HEK293 (cell line): ENCODE measurements at regions not wholly inside any gene's neighbourhood (a gene's known extent, or its start where the extent isn't known, plus 50 kb on each side); places are given as distances from the start of the nearest gene placed in this dataset.

Experiments
- CTCF ChIA-PET: fragments of 350-600 bp; formaldehyde crosslinking; extraction: SDS; loops from one replicate; lab custom pipeline; 2021; ENCODE audit warnings: antibody characterized with exemption; lab: Yijun Ruan, JAX
- POLR2A ChIA-PET: fragments of 300-600 bp; formaldehyde crosslinking; extraction: SDS; loops from one replicate; lab custom pipeline; 2020; ENCODE audit warnings: antibody characterized with exemption, inconsistent platforms; lab: Yijun Ruan, JAX
- H3K27ac ChIP-seq: fragments of 200-500 bp; sonication (Bioruptor generic); 2 replicates; pipeline ENCODE4 v1.5.1; 2014; ENCODE audit warnings: low read depth, low read length, control low read depth, inconsistent platforms; ENCODE audit errors: extremely low read depth
- H3K36me3 ChIP-seq, 2 experiments: fragments of 200-500 bp in 1 of 2; sonication (Bioruptor generic) in 1 of 2; 1 replicate in 1 of 2; 2 replicates in 1 of 2; pipeline ENCODE4 v1.5.1; 2014 to 2017; ENCODE audit warnings: inconsistent platforms in 2 of 2, low read length in 2 of 2; ENCODE audit not compliant: control insufficient read depth in 2 of 2, insufficient read depth in 1 of 2
- H3K4me1 ChIP-seq: fragments of 200-500 bp; sonication (Bioruptor generic); 2 replicates; pipeline ENCODE4 v1.5.1; 2014; ENCODE audit warnings: mild to moderate bottlenecking, low read length, inconsistent platforms; ENCODE audit not compliant: control insufficient read depth, insufficient read depth
- H3K4me3 ChIP-seq: 2 replicates; pipeline ENCODE4 v1.5.1; 2011; ENCODE audit warnings: low read depth, mild to moderate bottlenecking, control low read depth, low read length, moderate library complexity
- H3K9me3 ChIP-seq: fragments of 200-500 bp; sonication (Bioruptor generic); 2 replicates; pipeline ENCODE4 v1.5.1; 2014; ENCODE audit warnings: low read depth, low read length, inconsistent platforms; ENCODE audit not compliant: control insufficient read depth, insufficient read depth
- AEBP2 ChIP-seq: fragments of 450-650 bp; formaldehyde crosslinking; IDR thresholded peaks from 2 replicates; pipeline ENCODE4 v1.5.1; 2016; ENCODE audit warnings: missing biosample characterization, missing genetic modification characterization, borderline replicate concordance
- GFI1B ChIP-seq: fragments of 450-650 bp; formaldehyde crosslinking; IDR thresholded peaks from 2 replicates; pipeline ENCODE4 v1.5.1; 2016; ENCODE audit warnings: missing biosample characterization, missing genetic modification characterization
- GLIS1 ChIP-seq: fragments of 450-650 bp; formaldehyde crosslinking; IDR thresholded peaks from 2 replicates; pipeline ENCODE4 v1.5.1; 2016; ENCODE audit warnings: missing biosample characterization, missing genetic modification characterization
- HOXD13 ChIP-seq: sonication (generic); formaldehyde crosslinking; IDR thresholded peaks from 2 replicates; pipeline ENCODE4 v1.8.0; 2022; ENCODE audit warnings: missing genetic modification reagents, borderline replicate concordance
- MYNN ChIP-seq: fragments of 450-650 bp; formaldehyde crosslinking; IDR thresholded peaks from 2 replicates; pipeline ENCODE4 v1.5.1; 2016; ENCODE audit warnings: missing biosample characterization, missing genetic modification characterization, borderline replicate concordance
- SP3 ChIP-seq: fragments of 450-650 bp; formaldehyde crosslinking; IDR thresholded peaks from 2 replicates; pipeline ENCODE4 v1.5.1; 2016; ENCODE audit warnings: missing biosample characterization, missing genetic modification characterization
- TCF7L2 ChIP-seq: IDR thresholded peaks from 2 replicates; pipeline ENCODE4 v1.6.1; 2011; ENCODE audit warnings: low read depth, mild to moderate bottlenecking, inconsistent platforms, low read length, moderate library complexity, borderline replicate concordance
- ZFP41 ChIP-seq: fragments of 450-650 bp; formaldehyde crosslinking; IDR thresholded peaks from 2 replicates; pipeline ENCODE4 v1.5.1; 2016; ENCODE audit warnings: missing biosample characterization, missing genetic modification characterization, borderline replicate concordance
- ZNF121 ChIP-seq: fragments of 450-650 bp; formaldehyde crosslinking; IDR thresholded peaks from 2 replicates; pipeline ENCODE4 v1.5.1; 2016; ENCODE audit warnings: missing biosample characterization, missing genetic modification characterization
- ZNF133 ChIP-seq: fragments of 450-650 bp; formaldehyde crosslinking; IDR thresholded peaks from 2 replicates; pipeline ENCODE4 v1.5.1; 2016; ENCODE audit warnings: missing biosample characterization, missing genetic modification characterization
- ZNF16 ChIP-seq: fragments of 450-650 bp; formaldehyde crosslinking; IDR thresholded peaks from 2 replicates; pipeline ENCODE4 v1.5.1; 2016; ENCODE audit warnings: low read depth, missing biosample characterization, missing genetic modification characterization
- ZNF174 ChIP-seq: fragments of 450-650 bp; formaldehyde crosslinking; IDR thresholded peaks from 2 replicates; pipeline ENCODE4 v1.5.0; 2017; ENCODE audit warnings: missing biosample characterization, mild to moderate bottlenecking, missing genetic modification characterization
- ZNF19 ChIP-seq: fragments of 450-650 bp; formaldehyde crosslinking; IDR thresholded peaks from 2 replicates; pipeline ENCODE4; 2016; ENCODE audit warnings: missing biosample characterization, missing genetic modification characterization, low read depth
- ZNF202 ChIP-seq: fragments of 450-650 bp; formaldehyde crosslinking; IDR thresholded peaks from 2 replicates; pipeline ENCODE4 v1.5.1; 2016; ENCODE audit warnings: missing biosample characterization, missing genetic modification characterization, borderline replicate concordance
- ZNF223 ChIP-seq: fragments of 450-650 bp; formaldehyde crosslinking; IDR thresholded peaks from 2 replicates; pipeline ENCODE4 v1.5.1; 2016; ENCODE audit warnings: missing biosample characterization, missing genetic modification characterization
- ZNF24 ChIP-seq: fragments of 450-650 bp; formaldehyde crosslinking; IDR thresholded peaks from 2 replicates; pipeline ENCODE4 v1.5.1; 2016; ENCODE audit warnings: missing biosample characterization, missing genetic modification characterization
- ZNF274 ChIP-seq, 2 experiments: fragments of 200-500 bp in 1 of 2; fragments of 450-650 bp in 1 of 2; sonication (Bioruptor generic) in 1 of 2; formaldehyde crosslinking in 1 of 2; IDR thresholded peaks; 2 replicates each; pipeline versions ENCODE4 v1.5.1 to v1.6.1; 2014 to 2016; ENCODE audit warnings: borderline replicate concordance in 1 of 2, inconsistent platforms in 1 of 2, low read length in 1 of 2, missing biosample characterization in 1 of 2, missing genetic modification characterization in 1 of 2
- ZNF391 ChIP-seq: fragments of 450-650 bp; formaldehyde crosslinking; IDR thresholded peaks from 2 replicates; pipeline ENCODE4 v1.5.1; 2016; ENCODE audit warnings: low read depth, missing biosample characterization, missing genetic modification characterization, borderline replicate concordance
- ZNF510 ChIP-seq: fragments of 450-650 bp; formaldehyde crosslinking; IDR thresholded peaks from 2 replicates; pipeline ENCODE4 v1.5.1; 2018; ENCODE audit warnings: mild to moderate bottlenecking, missing genetic modification characterization, missing biosample characterization; ENCODE audit not compliant: insufficient replicate concordance
- ZNF513 ChIP-seq: fragments of 450-650 bp; IDR thresholded peaks from 2 replicates; pipeline ENCODE4 v1.5.1; 2018; ENCODE audit warnings: missing biosample characterization, missing genetic modification characterization
- ZNF529 ChIP-seq: fragments of 450-650 bp; formaldehyde crosslinking; IDR thresholded peaks from 2 replicates; pipeline ENCODE4 v1.5.1; 2017; ENCODE audit warnings: missing genetic modification characterization, missing biosample characterization; ENCODE audit not compliant: insufficient replicate concordance
- ZNF629 ChIP-seq: fragments of 450-650 bp; formaldehyde crosslinking; IDR thresholded peaks from 2 replicates; pipeline ENCODE4 v1.5.1; 2017; ENCODE audit warnings: missing biosample characterization, missing genetic modification characterization
- ZNF747 ChIP-seq: fragments of 450-650 bp; formaldehyde crosslinking; IDR thresholded peaks from 2 replicates; pipeline ENCODE4 v1.5.1; 2016; ENCODE audit warnings: missing biosample characterization, missing genetic modification characterization
- ZNF785 ChIP-seq: fragments of 450-650 bp; formaldehyde crosslinking; IDR thresholded peaks from 2 replicates; pipeline ENCODE4 v1.5.1; 2016; ENCODE audit warnings: missing biosample characterization, missing genetic modification characterization
- ZSCAN5A ChIP-seq: fragments of 450-650 bp; formaldehyde crosslinking; IDR thresholded peaks from 2 replicates; pipeline ENCODE4 v1.5.1; 2016; ENCODE audit warnings: missing biosample characterization, missing genetic modification characterization

- TF ChIP-seq ZNF121 (tag by site-specific recombination) (no peak), SP3 (tag by site-specific recombination) (no peak), ZSCAN5A (tag by site-specific recombination) (no peak)
Observed at GRCh38 chr2:101638817-101639605, 58.5 kb upstream of the MAP4K4 start (continued).

GRCh38 chr2:101638181-101638711 lies 59.3 kb upstream of the MAP4K4 start:
- no peak overlapping the region for H3K27ac ChIP-seq
- TF ChIP-seq ZNF785 (tag by site-specific recombination), result no peak
- no peak for TF ChIP-seq ZNF747 (tag by site-specific recombination)
- TF ChIP-seq GLIS1 (tag by site-specific recombination), result no peak
- no peak for TF ChIP-seq ZNF513 (tag by site-specific recombination)
- TF ChIP-seq ZNF510 (tag by site-specific recombination), result no peak
- no peak for TF ChIP-seq ZNF202 (tag by site-specific recombination)
- no peak for TF ChIP-seq HOXD13
- no peak for TF ChIP-seq ZFP41 (tag by site-specific recombination)
- no peak for TF ChIP-seq ZNF24 (tag by site-specific recombination)
- no peak for TF ChIP-seq ZNF529 (tag by site-specific recombination)
- TF ChIP-seq MYNN (tag by site-specific recombination), result no peak
- TF ChIP-seq ZNF629 (tag by site-specific recombination), result no peak
- no peak for TF ChIP-seq ZNF274 (IDR thresholded peaks at IDR 0.05; ENCODE audit: low read length)
- no peak for TF ChIP-seq ZNF274 (tag by site-specific recombination; IDR thresholded peaks at IDR 0.05; ENCODE audit: borderline replicate concordance)
- CTCF ChIA-PET, result interaction anchor here (0.6 kb wide), 1 partner anchor 200 kb away, joined by 3 read pairs; no protein-coding TSS in a partner anchor
- H3K4me1 ChIP-seq, result no peaks in the 10 kb centered on the region
- POLR2A ChIA-PET, result no interaction called here
- no peaks in the 10 kb centered on the region for H3K36me3 ChIP-seq
- no peaks in the 10 kb centered on the region for H3K9me3 ChIP-seq
- H3K4me3 ChIP-seq, result no peak overlapping the region

- CTCF ChIA-PET, result interaction anchor here (0.7 kb wide), 1 partner anchor 583 kb away, joined by 4 read pairs; no protein-coding TSS in a partner anchor
- Histone ChIP-seq H3K36me3 (no peaks in the 10 kb centered on the region), H3K4me3 (no peak overlapping the region), H3K4me1 (no peaks in the 10 kb centered on the region), H3K27ac (no peak overlapping the region), H3K9me3 (no peaks in the 10 kb centered on the region)
- POLR2A ChIA-PET, result no interaction called here
- TF ChIP-seq ZNF274 (IDR thresholded peaks at IDR 0.05; ENCODE audit: low read length) (no peak), ZNF274 (tag by site-specific recombination; IDR thresholded peaks at IDR 0.05; ENCODE audit: borderline replicate concordance) (no peak), MYNN (tag by site-specific recombination) (no peak), ZNF174 (tag by site-specific recombination) (no peak), AEBP2 (tag by site-specific recombination) (no peak), TCF7L2 (no peak), ZNF16 (tag by site-specific recombination) (no peak), ZNF223 (tag by site-specific recombination) (no peak), ZNF133 (tag by site-specific recombination) (no peak), ZNF391 (tag by site-specific recombination) (no peak), ZNF19 (no peak), GFI1B (tag by site-specific recombination) (no peak)
Observed at GRCh38 chr2:101630224-101630949, 67.1 kb upstream of the MAP4K4 start.
